Muscle of leg (tissue), 3 donors: ENCODE measurements at regions not wholly inside any gene's neighbourhood (a gene's known extent, or its start where the extent isn't known, plus 50 kb on each side); places are given as distances from the start of the nearest gene placed in this dataset.

Source experiments
- DNase-seq: peaks from one replicate; pipeline ENCODE4 v3.0.0; 2013
- H3K27ac ChIP-seq: one replicate; pipeline ENCODE4 v1.5.1; 2013; ENCODE audit warnings: mild to moderate bottlenecking, low read length, control low read depth
- H3K27me3 ChIP-seq: one replicate; pipeline ENCODE4 v1.6.1; 2013; ENCODE audit warnings: low read length; ENCODE audit not compliant: control insufficient read depth, insufficient read depth
- H3K36me3 ChIP-seq: one replicate; pipeline ENCODE4 v1.6.1; 2013; ENCODE audit warnings: low read length; ENCODE audit not compliant: control insufficient read depth, insufficient read depth
- H3K4me1 ChIP-seq: one replicate; pipeline ENCODE4 v1.6.1; 2013; ENCODE audit warnings: low read length; ENCODE audit not compliant: control insufficient read depth, insufficient read depth
- H3K4me3 ChIP-seq: one replicate; pipeline ENCODE4 v1.5.1; 2013; ENCODE audit warnings: low read length, control low read depth
- H3K9me3 ChIP-seq: replicated peaks from 2 replicates; pipeline ENCODE4 v1.6.1; 2013; ENCODE audit warnings: low read depth, low read length; ENCODE audit not compliant: control insufficient read depth
- WGBS: methylation state at CpG from one replicate; pipeline ENCODE4 v1.1.5; 2013; ENCODE audit warnings: missing lambda C conversion rate; ENCODE audit not compliant: insufficient coverage; 5-methylcytosine and 5-hydroxymethylcytosine counted together

DNA sequence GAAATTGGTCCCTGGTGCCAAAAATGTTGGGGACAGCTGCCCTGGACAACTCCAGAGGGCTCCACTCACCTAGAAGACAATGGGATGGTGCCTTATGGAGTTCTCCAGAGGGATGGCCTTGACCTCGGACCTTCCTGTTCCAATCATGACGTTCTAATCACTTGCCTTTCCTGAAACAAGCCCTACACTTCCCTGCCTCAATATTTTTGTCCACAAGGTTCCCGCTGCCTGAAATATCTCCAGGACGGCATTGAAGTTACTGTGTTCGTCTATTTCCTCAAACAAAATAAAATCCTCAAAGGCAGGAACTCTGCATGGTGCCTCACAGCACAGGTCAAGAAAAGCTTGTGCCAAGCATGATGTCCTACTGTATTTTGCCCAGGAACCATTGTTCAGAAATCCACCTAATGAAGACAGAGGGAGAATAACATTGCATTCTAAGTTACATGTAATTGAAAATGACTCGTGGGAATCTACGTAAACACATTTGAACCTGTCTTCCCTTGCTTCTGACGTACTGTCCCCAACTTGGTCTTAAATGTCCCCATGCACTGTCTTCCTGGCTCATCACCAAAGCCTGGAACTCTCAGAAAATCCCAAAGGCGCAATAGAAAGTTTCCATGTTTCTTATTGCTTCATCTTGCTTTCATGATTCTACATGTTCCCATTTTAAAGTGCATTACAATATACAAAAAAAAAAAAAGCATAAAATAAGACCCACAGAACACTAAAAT lies 342.3 kb upstream of the NRP1 start:
- DNase-seq: peak; percentile 59
- H3K4me3 ChIP-seq: no peak overlapping the region
- H3K27ac ChIP-seq: no peak overlapping the region
- H3K27me3 ChIP-seq: no peaks in the 10 kb centered on the region
- H3K9me3 ChIP-seq: no peaks in the 10 kb centered on the region
- 80% methylated on average over 4 of the region's 9 CpGs for WGBS
- H3K4me1 ChIP-seq: peaks cover 22% of the 10 kb centered on the region
- H3K36me3 ChIP-seq: no peaks in the 10 kb centered on the region

- WGBS: 10% methylated on average over 7 of the region's 10 CpGs
- no peaks in the 10 kb centered on the region for H3K36me3 ChIP-seq
- peaks cover 22% of the 10 kb centered on the region for H3K4me1 ChIP-seq
- H3K27ac ChIP-seq: peak overlapping the region; percentile 86
- H3K4me3 ChIP-seq: peak overlapping the region; percentile 2
- peak; percentile 87 for DNase-seq
- H3K9me3 ChIP-seq: no peaks in the 10 kb centered on the region
- H3K27me3 ChIP-seq: no peaks in the 10 kb centered on the region
Observed at GRCh38 chr10:33674986-33675599, 340.6 kb upstream of the NRP1 start.

GRCh38 chr10:33674491-33674890 lies 340.0 kb upstream of the NRP1 start:
- no peaks in the 10 kb centered on the region for H3K36me3 ChIP-seq
- H3K27ac ChIP-seq: peak overlapping the region; percentile 86
- no peak overlapping the region for H3K4me3 ChIP-seq
- no peaks in the 10 kb centered on the region for H3K27me3 ChIP-seq
- H3K9me3 ChIP-seq: no peaks in the 10 kb centered on the region
- peaks cover 18% of the 10 kb centered on the region for H3K4me1 ChIP-seq
- WGBS: no CpG with 5 or more reads among the region's 2 CpGs
- peak; percentile 97 for DNase-seq

DNA sequence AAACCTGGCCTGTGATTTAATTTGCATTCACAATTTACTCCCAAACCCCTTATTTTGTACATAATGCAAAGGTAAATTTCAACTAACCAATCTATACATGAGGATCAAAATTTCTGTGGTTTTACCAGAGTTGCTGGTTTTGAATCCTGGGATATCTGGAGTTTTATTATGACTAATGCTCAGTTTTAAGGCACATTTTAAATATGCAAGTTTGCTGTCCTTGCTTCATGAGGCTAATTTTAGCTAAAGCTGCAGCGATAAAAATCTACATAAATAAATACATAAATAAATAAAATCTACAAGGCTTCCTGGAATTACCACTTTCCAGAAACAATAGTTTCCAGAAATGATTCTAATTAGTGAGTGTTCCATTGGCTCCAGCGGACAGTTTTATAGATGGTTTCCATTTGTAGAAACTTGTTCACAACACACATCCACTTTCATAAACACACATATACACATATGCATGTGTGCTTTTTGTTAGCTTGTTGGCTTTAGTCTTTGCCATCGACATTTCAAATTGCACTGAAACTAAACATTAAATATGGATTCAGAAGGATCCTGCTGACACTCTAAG lies 339.5 kb upstream of the NRP1 start:
- peak overlapping the region; percentile 72 for H3K27ac ChIP-seq
- H3K27me3 ChIP-seq: no peaks in the 10 kb centered on the region
- no peaks in the 10 kb centered on the region for H3K36me3 ChIP-seq
- peaks cover 13% of the 10 kb centered on the region for H3K4me1 ChIP-seq
- no peak for DNase-seq
- no peaks in the 10 kb centered on the region for H3K9me3 ChIP-seq
- H3K4me3 ChIP-seq: no peak overlapping the region
- WGBS: no CpG with 5 or more reads among the region's 3 CpGs

DNA sequence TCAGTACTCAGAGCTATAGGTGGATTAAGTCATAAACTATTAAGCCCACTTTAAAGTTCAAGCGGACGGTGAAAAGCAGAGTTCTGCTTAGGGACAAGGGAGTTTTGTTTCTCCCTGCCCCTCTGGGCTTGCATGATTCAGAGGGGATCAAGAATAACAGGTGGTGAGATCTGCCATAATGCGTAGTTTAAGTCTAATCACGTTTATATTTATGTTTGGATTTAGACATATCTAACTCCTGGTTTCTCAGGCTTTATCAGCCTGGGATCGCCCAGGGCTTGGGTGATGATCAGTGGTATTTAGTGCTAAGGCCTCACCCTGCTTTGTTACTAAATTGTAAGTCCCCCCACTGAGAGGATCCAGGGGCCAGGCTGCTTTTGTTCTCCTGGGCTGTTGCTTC lies 335.4 kb upstream of the NRP1 start:
- H3K36me3 ChIP-seq: no peaks in the 10 kb centered on the region
- no peak overlapping the region for H3K27ac ChIP-seq
- no peak for DNase-seq
- WGBS: no CpG with 5 or more reads among the region's 5 CpGs
- no peaks in the 10 kb centered on the region for H3K27me3 ChIP-seq
- H3K4me1 ChIP-seq: peaks cover under 1% of the 10 kb centered on the region
- no peaks in the 10 kb centered on the region for H3K9me3 ChIP-seq
- H3K4me3 ChIP-seq: no peak overlapping the region

GRCh38 chr10:33666686-33667480 lies 332.4 kb upstream of the NRP1 start:
- Histone ChIP-seq H3K27ac (no peak overlapping the region), H3K4me3 (no peak overlapping the region), H3K27me3 (no peaks in the 10 kb centered on the region), H3K36me3 (no peaks in the 10 kb centered on the region), H3K4me1 (peaks cover 4% of the 10 kb centered on the region), H3K9me3 (peaks cover 5% of the 10 kb centered on the region)
- WGBS: 60% methylated on average over 3 of the region's 5 CpGs
- peak; percentile 43 for DNase-seq

- H3K4me1 ChIP-seq: peaks cover 11% of the 10 kb centered on the region
- no peak for DNase-seq
- H3K27ac ChIP-seq: no peak overlapping the region
- no peak overlapping the region for H3K4me3 ChIP-seq
- no peaks in the 10 kb centered on the region for H3K36me3 ChIP-seq
- H3K27me3 ChIP-seq: no peaks in the 10 kb centered on the region
- peaks cover 5% of the 10 kb centered on the region for H3K9me3 ChIP-seq
Observed at GRCh38 chr10:33665501-33665900, 331.0 kb upstream of the NRP1 start.

- WGBS: 94% methylated on average over 3 of the region's 3 CpGs
- Histone ChIP-seq H3K4me1 (peaks cover 15% of the 10 kb centered on the region), H3K9me3 (peaks cover 5% of the 10 kb centered on the region), H3K4me3 (no peak overlapping the region), H3K36me3 (no peaks in the 10 kb centered on the region), H3K27me3 (no peaks in the 10 kb centered on the region), H3K27ac (no peak overlapping the region)
- no peak for DNase-seq
Observed at GRCh38 chr10:33664070-33664469, 329.6 kb upstream of the NRP1 start.

- Histone ChIP-seq H3K27ac (peak overlapping the region; percentile 68), H3K36me3 (no peaks in the 10 kb centered on the region), H3K4me3 (no peak overlapping the region)
Observed at GRCh38 chr10:33661580-33662336, 327.3 kb upstream of the NRP1 start.

More at GRCh38 chr10:33661580-33662336, 327.3 kb upstream of the NRP1 start:
- DNase-seq: peak; percentile 83
- WGBS: 19% methylated on average over 10 of the region's 15 CpGs
- Histone ChIP-seq H3K4me1 (peaks cover 15% of the 10 kb centered on the region), H3K9me3 (peaks cover 5% of the 10 kb centered on the region), H3K27me3 (no peaks in the 10 kb centered on the region)
